Anterior cingulate cortex (tissue), 58 donors: ENCODE measurements at regions not wholly inside any gene's neighbourhood (a gene's known extent, or its start where the extent isn't known, plus 50 kb on each side); places are given as distances from the start of the nearest gene placed in this dataset.

Experiments used
- DNase-seq, 58 donors: peaks; one replicate each; lab custom pipeline; 2025; lab: John Stamatoyannopoulos, UW

DNA sequence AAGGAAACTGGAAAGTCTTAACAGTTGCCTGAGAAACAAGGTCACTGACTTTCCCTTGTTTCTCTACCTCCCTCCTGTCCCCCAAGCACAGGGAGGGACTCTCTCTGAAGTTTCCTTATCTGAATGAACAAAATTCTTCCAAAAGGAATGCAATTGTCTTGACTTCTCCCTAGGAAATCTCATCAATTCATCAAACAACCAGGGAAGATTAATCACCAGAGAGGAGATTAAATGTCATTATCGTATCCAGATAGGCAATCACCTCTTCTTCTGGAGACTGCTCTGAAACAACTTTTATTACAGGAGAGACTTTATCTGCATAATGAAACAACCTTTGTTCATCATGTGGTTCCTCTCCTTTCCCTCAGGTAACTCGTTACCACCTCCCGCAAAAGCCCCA, 431.4 kb downstream of the SLC16A7 start:
- no peak for DNase-seq

DNA sequence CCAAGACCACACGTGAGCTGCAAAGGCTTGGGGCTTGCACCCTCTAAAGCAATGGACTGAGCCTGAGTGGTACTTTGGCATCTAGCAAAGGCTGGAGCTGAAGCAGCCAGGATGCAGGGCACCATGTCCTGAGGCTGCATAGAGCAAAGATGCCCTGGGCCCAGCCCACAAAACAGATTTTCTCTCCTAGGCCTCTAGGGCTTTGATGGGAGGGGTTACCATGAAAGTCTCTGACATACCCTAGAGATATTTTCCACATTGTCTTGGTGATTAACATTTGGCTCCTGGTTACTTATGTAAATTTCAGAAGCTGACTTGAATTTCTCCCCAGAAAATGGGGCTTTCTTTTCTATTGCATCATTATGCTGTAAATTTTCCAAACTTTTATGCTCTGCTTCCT, 438.3 kb downstream of the SLC16A7 start:
- no peak for DNase-seq

DNA sequence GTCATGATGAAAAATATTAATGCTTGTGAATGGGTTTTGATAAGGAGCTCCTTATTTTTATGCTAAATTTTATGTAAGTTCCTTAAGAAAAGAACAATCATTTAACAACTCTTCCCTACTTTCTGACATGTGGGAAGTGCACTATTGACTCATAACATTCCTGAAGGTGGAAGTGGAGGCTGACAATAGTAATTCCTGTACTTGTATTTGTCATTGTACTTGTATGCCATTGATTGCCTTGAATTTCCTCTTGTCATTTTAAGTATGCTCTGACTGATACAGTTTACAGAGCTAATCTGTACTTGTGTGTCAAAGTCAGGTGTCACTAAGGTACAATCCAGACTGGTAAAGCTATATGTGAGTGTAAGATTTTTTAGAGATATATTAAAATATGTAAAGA, 440.0 kb downstream of the SLC16A7 start:
- no peak for DNase-seq

DNA sequence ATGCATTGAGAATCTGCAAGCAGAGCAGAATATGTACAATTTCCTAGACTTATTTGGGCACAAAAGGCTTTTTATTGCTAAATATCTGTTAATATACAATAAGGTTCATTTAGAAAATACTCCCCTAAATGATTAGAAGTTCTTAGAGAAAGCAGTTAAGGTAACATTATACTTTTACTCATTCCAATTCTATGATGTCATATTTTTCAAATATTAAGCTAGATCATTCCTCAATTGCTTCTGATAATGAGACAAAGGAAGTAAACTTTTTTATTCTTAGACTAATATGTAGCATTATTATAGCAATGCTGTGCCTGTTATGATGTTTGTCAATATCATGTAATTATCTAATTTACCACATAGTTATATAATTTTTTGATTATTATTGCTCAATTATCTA, 447.0 kb downstream of the SLC16A7 start:
- no peak for DNase-seq

DNA sequence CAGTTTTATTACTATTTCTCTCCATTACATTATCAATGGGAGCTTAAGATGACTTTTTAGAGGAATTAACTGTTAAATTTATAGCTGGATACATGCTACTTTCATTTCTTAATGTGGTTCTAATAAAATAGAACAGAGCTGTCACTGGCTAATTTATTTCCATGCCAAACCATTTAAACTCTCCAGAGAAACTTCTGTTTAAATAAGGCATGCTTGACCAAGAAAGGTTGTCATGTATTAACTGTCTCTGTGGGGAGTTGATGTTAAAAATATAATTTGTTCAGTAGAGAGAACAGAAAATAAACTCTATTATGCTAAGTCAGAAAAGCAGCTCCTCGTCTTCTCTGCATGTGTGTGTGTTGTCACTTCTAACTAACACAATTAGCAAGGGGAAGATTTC, 447.4 kb downstream of the SLC16A7 start:
- DNase-seq, result no peak

DNA sequence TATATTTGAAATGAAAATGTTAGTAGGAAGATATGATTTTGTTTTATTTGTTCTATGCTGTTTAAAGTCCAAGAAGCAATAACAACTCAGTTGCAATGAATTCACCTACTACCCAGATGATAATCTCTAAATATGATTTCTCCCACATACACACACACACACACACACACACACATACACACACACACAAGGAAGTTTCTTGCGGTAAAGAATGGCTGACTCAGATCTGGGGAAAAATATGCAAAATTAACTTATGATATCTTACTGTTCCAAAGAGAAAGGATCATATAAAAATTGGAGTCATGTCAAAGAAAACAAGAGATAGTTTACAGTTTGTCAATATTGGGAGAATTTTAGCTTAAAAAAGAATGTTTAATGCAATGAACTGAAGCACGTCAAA, 456.7 kb downstream of the SLC16A7 start:
- DNase-seq, result no peak

DNA sequence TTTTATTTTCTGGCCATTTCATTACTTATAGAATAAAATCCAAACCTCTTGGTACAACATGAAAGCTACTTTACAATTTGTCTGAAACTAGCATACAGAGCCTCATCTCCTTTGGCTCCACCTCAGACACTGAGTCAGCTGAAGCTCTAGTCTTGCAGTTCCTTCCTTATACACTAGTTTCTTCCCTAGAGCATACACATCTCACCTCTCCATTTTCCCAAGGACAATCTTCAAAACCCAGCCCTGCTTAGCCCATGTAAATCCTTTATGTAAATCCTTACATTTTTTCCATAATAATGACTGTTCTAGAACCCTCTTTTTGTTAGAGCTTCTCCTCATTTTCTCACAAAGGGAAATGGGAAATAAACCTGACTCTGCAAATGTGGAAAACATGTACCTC, 463.4 kb downstream of the SLC16A7 start:
- no peak for DNase-seq

DNA sequence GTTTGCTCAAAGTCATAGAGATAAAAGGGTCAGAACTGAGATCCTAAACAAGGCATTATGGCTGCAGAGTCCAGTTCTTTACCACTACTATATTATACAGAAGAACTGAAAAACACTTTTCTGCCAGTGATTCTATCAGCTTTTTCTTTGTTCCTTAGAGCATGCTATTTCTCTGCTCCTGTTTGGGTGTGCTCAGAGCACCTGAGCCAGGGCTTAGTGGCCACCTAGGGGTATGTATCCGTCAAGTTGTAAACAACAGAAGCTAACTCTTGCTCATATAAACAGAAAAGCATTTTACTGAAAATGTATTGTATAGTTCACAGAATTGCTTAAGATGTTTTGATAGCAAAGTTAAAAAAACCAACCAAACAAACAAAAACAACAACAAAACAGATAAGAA, 470.8 kb downstream of the SLC16A7 start:
- no peak for DNase-seq

DNA sequence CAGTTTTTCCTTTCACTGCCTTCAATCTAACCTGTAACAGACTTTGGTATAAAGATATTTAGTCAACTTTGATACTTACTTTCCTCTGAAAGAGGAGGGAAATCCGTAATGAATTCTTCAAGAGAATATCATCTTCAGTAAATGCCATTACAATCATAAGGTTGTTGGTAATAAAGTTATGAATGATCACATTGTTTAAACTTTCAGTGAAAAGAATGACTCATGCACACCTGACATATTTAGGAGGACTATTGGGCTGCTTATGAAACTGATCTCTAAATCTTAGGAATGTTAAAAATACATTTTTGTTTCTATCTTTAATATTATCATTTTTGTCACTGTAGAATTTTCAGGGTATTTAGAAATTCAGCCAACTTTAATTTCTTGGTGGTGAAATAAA, 474.7 kb downstream of the SLC16A7 start:
- no peak for DNase-seq

DNA sequence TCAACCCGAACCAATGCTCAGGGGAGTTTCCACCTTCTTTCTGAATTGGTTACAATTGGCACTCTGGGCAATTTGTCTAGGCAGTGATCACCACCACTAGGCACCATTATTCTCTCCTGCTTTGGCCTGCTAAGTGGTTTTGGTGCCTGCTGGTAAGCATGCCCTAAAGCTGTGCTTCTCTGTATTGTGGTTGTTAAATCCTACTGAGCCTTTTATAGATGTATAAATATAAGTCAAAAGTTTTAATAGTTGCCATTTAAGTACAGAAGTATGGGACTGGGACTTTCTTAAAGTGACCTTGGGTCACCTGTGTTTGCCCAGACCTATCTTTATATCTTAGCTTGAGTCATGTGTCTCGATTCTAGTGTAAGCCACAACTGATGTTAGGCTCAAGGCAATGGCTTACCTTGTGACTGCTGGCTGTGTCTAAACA, 475.9 kb downstream of the SLC16A7 start:
- no peak for DNase-seq

DNA sequence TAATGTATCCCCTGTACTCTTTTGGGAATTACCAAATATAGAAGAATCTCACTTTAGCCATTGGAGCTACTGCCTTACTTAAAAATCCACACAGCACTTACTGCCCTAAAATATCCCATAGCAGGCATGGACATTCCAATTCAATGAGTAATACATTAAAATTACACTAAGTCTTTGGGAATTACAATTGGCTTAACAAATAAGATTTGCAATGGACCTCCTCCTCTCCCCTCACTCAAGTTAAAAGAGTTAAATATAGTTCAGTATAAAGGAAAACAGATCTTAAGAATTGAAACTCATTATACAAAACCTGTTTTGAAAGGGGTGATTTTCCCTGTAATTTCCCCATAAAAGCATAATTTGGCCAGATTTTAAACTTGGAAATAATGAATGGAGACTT, 477.1 kb downstream of the SLC16A7 start:
- DNase-seq, result no peak

DNA sequence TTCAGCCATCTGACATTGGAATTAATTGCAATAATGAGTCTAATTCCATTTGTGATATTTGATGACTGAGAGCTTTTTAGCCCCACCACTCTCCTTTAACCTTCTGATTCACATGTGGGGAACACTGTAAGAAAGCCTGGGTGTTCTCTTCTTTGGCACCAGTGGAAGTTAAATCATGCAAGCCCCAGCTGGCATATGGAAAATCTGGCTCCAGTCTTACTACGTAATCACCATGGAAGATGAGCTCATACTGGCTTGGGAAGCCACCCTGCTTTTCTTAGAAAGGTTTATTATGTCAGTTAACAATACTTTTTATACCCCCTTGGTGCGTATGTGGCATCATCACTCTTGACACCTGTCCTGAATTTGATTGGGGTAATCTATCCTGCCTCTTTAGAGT, 479.3 kb downstream of the SLC16A7 start:
- no peak for DNase-seq

DNA sequence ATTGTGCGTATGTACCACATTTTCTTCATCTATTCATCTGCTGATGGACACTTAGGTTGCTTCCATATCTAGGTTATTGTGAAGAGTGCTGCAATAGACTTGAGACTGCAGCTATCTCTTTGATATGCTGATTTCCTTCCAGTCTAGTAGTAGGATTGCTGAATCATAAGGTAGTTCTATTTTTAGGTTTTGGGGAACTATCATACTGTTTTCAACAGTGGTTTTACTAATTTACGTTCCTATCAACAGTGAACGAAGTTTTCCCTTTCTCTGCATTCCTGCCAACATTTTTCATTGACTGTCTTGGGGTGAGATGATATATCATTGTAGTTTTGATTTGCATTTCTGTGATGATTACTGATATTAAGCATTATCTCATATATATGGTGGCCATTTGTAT, 482.2 kb downstream of the SLC16A7 start:
- no peak for DNase-seq

DNA sequence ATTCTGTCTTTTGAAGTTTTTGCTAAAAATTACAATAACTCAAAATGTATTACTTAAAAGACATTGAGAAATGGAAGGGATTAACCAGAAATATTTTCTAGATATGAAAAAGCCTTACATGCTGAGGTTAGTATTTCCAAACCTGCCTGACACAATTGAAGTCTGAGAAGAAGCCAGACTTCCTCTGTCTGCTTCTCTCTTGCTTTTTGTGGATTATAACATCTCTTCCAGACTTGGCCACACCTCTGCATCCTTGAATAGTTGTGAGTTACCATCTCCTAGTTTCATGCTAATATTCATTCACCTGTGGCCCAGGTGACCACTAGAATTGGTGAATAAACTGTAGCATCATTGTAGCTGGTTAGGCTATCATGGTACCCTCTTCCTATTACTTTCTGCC, 497.6 kb downstream of the SLC16A7 start:
- DNase-seq, result no peak

DNA sequence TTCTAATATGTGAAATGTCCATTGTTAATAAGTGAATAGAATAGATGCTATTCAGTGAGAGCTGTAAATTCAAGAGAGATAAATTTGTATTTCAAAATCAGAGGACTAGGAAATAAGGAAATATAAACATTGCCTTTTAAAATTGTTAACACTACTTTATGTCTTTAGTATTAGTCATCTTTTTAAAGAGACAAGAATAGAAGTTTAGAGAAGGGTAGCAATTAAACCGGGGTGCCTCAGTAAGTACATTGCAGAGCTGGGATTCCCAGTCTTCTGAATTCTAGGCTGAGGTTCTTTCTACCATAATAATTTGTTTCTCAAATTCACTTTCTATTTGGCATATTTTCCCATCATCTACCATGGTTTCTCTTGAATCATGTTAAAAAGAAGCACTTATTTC, 498.6 kb downstream of the SLC16A7 start:
- no peak for DNase-seq

DNA sequence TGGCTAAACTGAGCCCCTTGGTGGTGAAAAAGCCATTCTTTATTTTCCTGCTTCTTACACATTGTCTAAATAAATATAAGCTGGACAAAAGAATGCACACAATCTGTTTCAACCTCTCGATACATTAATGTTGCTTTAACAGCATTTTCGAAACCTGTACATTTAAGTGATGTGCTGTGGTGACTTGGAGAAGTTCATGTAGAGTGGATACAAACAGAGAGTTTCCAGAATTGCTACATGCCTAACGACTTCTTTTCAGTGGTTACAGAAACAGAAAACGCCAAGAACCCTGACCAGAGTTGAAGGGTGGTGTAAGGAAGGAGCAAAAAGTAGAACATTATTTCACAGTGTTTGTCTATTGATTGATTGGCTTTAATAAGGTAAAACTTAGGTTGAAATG, 500.9 kb downstream of the SLC16A7 start:
- no peak for DNase-seq

DNA sequence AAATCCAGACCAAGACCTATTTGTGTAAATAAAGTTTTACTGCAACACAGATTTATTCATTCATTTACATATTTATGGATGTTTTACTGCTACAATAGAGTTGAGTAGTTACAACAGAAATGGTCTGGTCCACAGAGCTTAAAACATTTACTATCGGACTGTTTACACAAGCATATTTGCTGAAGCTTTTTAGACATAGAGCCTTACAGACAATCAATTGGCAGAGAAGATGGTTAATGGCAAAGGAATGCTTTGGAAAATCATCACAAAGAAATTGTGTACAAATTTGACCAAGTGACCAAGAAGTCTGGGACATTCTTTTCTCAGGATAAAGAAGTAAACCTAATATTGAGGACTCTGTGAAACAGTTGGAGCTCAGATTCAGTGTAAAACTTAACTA, 504.3 kb downstream of the SLC16A7 start:
- DNase-seq, result no peak

DNA sequence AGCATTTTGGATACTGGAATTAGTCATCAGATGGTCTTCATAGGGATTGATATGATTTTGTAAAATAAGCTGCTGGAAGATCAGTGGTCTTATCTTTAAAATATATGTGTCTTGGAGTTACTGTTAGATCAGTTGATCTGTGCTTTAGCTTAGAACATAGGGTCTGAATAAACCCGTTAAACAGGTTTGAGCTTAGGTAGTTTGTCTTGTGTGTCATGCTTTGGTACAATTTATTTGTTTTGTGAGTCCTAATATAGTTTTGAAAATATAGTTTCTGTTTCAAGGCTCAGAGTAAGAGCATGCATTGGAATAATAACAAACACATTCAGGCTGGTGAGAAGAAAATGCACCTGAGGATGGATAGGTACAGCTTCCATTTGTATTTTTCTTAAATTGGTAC, 505.0 kb downstream of the SLC16A7 start:
- no peak for DNase-seq

DNA sequence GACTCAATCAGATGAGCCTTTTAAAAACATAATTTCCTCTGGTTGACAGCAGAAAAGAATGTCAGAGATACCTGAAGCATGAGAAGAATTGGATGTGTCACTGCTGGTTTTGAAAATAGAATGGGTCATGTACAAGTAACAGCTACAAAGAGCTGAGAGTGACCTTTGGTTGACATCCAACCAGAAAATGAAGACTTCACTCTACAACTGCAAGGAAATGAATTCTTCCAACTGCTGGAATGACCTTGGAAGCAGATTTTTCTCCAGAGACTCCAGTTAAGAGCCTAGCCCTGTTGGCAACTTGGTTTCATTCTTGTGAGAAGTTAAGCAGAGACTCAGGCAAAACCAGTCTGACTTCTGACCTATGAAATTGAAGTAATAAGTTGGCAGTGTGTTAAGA, 505.9 kb downstream of the SLC16A7 start:
- no peak for DNase-seq

DNA sequence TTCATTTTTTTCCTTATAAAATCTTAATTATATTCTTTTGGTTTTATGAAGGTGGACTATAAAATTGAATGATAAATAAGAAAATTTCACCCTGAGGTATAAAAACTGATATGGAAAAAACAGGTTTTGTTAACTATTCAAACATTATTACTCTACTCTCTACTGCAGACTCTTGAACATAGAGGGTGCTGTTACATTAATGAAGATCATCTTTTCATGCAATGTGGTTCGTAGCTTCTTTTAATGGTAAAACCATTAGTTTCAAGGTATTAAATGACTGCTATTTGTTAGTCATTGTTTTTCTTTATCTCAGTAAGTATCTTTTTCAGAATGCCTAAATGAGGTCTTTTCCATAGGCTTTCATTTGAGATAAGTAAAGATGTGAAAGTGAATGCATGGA, 510.4 kb downstream of the SLC16A7 start:
- no peak for DNase-seq

DNA sequence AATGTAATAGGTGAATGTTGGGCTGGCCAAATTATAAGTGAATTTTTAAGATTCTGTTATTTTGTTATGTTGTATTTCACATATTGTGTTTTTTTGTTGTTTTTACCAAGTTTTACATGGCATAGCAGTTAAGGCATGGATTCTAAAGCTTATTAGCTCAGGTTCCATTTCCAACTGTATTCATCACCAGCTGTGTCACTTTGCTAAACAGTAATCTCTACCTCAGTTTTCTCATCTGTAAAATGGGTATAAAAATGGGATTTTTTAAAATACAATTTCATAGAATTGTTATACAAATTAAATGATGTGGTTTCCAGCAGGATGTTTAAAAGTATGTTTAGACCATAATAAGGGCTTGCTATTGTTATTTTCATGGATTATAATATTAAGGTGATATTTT, 512.2 kb downstream of the SLC16A7 start:
- no peak for DNase-seq

DNA sequence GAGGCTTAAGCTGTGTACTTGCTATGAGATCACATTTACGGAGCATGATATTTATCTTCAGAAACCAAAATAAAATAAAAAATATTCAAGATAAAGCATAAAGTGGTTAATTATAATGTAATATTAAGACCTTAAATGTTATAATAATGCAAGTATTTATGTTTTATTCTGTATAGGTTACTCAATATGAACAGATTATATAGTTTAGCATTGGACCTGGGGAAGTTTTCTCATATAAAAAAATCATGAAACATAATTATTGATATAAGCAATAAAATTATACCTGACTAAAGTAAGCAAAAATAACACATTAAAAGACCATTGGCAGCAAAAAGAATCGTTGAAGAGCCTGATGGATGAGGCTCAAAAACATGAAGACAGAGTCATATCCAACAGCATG, 516.2 kb downstream of the SLC16A7 start:
- DNase-seq, result no peak

DNA sequence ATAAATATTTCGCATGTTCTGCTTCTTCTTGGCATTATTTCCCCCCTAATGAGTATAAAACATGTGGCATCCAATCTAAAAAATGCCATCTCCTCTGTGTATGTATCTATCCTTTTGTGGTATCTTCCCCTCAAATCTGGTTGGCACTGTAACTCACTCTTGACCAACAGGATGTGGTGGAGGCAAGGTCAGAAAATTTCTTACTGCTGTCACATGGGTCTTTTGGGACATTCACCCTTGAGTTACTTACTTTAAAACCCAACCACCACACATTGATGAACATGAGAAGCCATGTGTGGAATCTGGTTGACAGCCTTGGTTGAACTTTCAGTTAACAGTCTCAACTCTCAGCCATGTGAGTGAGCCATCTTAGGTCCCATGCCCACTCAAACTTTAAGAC, 516.9 kb downstream of the SLC16A7 start:
- no peak for DNase-seq

DNA sequence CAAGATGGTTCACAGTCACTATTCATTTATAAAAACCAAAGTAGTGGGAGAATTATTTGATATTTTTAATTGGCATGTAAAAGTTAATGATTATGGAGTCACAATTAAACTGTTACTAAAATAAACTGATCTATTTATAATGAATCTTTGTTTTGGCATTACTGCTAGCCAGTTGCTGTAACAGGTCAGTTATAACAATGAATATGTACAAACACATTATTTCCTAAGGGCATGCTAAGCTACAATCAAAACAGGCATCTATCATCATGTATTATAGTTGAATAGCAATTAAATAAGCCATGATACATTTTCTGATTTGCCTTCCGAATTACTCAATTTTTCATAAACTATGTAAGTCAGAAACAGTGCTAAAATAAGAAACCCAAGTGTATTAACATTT, 518.3 kb downstream of the SLC16A7 start:
- no peak for DNase-seq
